Left lung (tissue), 4 donors: ENCODE measurements at regions not wholly inside any gene's neighbourhood (a gene's known extent, or its start where the extent isn't known, plus 50 kb on each side); places are given as distances from the start of the nearest gene placed in this dataset.

Experiments used
- ATAC-seq: fragments of 200-7000 bp; cut with Tn5 transposase; one replicate; pipeline ENCODE4 v1.9.1; 2020; ENCODE audit warnings: moderate library complexity
- DNase-seq, 4 donors: peaks; one replicate each; pipeline ENCODE4 v3.0.0-alpha.2; 2013 to 2020
- H3K27ac ChIP-seq, 2 donors: fragments of 200-600 bp; sonication (generic) in 1 of 2; one replicate each; pipeline versions ENCODE4 v1.5.0 to v1.8.0; 2020 to 2021
- H3K27me3 ChIP-seq, 2 donors: fragments of 200-600 bp; sonication (generic) in 1 of 2; one replicate each; pipeline versions ENCODE4 v1.5.0 to v1.8.0; 2020 to 2021
- H3K36me3 ChIP-seq, 2 donors: fragments of 200-600 bp; sonication (generic) in 1 of 2; one replicate each; pipeline versions ENCODE4 v1.5.0 to v1.8.0; 2020 to 2021
- H3K4me1 ChIP-seq, 2 donors: fragments of 200-600 bp; one replicate each; pipeline ENCODE4 v1.8.0; 2021
- H3K4me3 ChIP-seq, 2 donors: fragments of 200-600 bp; sonication (generic) in 1 of 2; one replicate each; pipeline versions ENCODE4 v1.5.0 to v1.8.0; 2020 to 2021; ENCODE audit warnings: mild to moderate bottlenecking in 1 of 2
- H3K9me3 ChIP-seq, 2 donors: fragments of 200-600 bp; sonication (generic) in 1 of 2; one replicate each; pipeline versions ENCODE4 v1.5.0 to v1.8.0; 2020 to 2021
- intact Hi-C, 2 donors: fragments of 100-400 bp; cut with DNase I; formaldehyde crosslinking; loops; one replicate each; pipeline versions ENCODE4 v1.11.2 to v1.14.2; 2022
- TF ChIP-seq, protein P1 (sequence below), 2 donors: fragments of 200-600 bp; sonication (generic) in 1 of 2; IDR thresholded peaks; one replicate each; pipeline versions ENCODE4 v1.5.0 to v1.8.0; 2021; ENCODE audit warnings: antibody characterized with exemption in 2 of 2
- donor health status: DM: no; HTN: yes; CAD: no.
- donor health status: DM: no; HTN: no; CAD: no.

DNA sequence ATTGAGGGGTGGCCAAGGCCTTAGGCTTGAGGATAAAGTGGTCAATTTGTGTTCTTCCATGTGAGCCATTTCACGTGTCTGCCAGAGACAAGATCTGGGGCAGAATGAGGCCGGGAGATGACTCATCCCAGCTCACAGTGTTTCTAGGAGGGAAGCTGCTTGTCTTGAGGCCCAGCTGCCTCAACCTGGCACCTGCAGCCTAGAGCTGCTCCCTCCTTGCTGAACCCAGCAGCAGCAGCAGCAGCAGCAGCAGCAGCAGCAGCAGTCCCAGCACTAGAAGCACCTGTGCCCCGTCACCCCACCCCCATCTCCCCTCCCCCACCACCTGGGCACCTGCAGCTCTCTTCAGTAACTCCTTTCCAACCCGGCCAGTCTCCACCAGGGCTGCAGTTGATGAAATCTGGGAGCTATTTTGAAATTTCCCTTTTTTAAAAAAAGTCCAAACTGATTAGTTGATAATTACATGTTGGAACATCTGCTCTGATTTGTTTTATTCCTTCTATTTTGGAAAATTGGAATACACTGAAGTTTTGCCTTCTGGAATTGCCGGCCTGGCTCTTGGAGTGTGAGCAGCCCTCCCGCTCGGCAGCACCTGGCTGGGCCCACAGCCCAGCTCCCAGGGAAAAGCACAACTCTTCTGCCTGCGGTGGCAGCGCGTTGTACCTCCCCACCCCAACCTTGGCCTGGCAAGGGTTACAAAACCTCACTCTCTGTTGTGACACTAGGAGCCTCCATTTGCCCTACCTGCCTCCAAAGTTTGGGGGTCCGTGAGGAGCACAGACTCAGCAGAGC, 143.5 kb downstream of the NXPE2 start:
- TF ChIP-seq, protein P1, sequence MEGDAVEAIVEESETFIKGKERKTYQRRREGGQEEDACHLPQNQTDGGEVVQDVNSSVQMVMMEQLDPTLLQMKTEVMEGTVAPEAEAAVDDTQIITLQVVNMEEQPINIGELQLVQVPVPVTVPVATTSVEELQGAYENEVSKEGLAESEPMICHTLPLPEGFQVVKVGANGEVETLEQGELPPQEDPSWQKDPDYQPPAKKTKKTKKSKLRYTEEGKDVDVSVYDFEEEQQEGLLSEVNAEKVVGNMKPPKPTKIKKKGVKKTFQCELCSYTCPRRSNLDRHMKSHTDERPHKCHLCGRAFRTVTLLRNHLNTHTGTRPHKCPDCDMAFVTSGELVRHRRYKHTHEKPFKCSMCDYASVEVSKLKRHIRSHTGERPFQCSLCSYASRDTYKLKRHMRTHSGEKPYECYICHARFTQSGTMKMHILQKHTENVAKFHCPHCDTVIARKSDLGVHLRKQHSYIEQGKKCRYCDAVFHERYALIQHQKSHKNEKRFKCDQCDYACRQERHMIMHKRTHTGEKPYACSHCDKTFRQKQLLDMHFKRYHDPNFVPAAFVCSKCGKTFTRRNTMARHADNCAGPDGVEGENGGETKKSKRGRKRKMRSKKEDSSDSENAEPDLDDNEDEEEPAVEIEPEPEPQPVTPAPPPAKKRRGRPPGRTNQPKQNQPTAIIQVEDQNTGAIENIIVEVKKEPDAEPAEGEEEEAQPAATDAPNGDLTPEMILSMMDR (IDR thresholded peaks at IDR 0.05), result no peak
- Histone ChIP-seq H3K4me1 (no peaks in the 10 kb centered on the region), H3K27ac (no peak overlapping the region), H3K36me3 (no peaks in the 10 kb centered on the region), H3K9me3 (no peaks in the 10 kb centered on the region), H3K27me3 (peaks cover 0 to 11% of the 10 kb centered on the region in 2 donors), H3K4me3 (no peak overlapping the region)
- ATAC-seq (peak; percentile 58), DNase-seq (no peak)
- intact Hi-C loops, result no loop called here

DNA sequence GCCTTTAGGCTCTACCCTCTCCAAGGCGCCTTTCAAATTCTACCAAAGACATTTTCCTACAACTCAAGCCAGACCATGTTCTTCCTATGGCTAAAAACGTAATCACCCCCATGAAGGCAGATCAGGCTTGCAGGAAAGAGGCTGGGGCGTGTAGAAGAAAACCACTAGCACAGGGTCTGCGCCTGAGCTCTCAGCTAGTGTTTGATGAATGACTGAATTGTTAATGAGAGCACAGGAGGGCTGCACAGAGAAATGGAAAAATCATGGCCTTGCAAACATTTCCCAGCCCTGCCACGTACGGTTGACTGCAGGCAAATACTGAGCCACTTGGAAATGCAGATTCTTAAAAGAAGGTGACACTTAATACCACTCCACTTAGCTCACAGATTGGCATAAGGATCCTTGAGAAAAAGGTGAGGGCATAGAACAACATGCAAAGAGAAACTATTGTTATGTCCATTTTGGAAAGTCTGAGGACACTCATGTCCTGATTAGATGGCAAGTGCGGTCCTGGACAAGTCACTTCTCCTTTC, 148.6 kb downstream of the NXPE2 start:
- H3K4me3 ChIP-seq, result no peak overlapping the region
- ATAC-seq (peak; percentile 84), DNase-seq (no peak)
- no peak overlapping the region for H3K27ac ChIP-seq
- H3K4me1 ChIP-seq, result no peaks in the 10 kb centered on the region
- TF ChIP-seq, protein P1 (IDR thresholded peaks at IDR 0.05), result no peak
- H3K27me3 ChIP-seq, result peaks cover 0 to 4% of the 10 kb centered on the region in 2 donors
- H3K9me3 ChIP-seq, result no peaks in the 10 kb centered on the region
- intact Hi-C loops, result no loop called here
- no peaks in the 10 kb centered on the region for H3K36me3 ChIP-seq

DNA sequence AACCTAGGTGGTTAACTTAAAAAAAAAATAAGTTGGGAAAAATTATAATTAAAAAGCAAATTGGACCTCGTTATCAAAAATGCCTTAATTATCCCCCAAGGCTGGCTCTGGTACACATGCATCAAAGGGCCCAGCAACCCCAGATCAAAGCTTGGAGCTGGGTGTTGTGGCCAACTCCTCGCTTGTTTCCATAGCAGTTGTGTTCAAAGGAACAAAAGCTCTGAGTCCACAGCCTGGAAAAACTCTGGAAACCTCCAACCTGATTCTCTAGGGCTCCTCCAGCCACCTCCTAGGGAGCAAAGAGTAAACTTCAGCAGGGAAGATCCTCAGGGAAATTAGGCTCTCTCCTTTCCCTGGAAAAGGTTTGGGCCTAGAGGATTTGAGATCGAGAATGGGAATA, 149.4 kb downstream of the NXPE2 start:
- Histone ChIP-seq H3K4me3 (no peak overlapping the region), H3K9me3 (no peaks in the 10 kb centered on the region), H3K4me1 (no peaks in the 10 kb centered on the region), H3K36me3 (no peaks in the 10 kb centered on the region), H3K27me3 (peaks cover 0 to 6% of the 10 kb centered on the region in 2 donors), H3K27ac (no peak overlapping the region)
- intact Hi-C loops, result no loop called here
- TF ChIP-seq, protein P1 (IDR thresholded peaks at IDR 0.05), result no peak
- ATAC-seq, result no peak
- no peak for DNase-seq

DNA sequence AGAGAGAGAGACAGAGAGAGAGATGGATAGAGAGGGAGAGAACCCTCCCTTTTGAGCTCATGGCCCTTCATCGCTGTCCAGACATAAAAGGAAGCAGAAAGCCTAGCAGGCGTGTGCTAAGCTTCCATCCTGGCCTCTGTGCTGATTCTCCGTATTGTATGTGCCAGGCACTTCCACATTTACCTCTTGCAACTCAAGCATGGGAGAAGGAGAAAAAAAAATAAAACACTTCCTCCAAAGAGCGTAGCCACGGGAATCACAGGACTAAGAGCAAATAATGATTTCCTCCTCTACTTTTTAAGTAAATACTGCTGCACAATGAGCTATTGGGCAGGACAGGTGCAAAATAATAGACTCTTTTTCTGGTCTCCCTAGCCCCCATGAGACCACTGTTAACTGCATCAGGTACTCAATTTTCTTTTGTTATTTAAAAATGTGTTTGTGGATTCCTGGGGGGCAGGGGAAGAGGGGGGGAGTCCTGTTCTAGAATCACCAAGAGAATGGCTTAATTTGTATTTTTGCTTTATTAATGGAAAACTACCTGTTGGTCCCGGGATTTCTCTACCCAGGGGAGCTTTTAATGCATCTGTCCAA, 154.3 kb downstream of the NXPE2 start:
- DNase-seq, result peak in 1 of 4 donors; percentile 51
- H3K36me3 ChIP-seq, result no peaks in the 10 kb centered on the region
- H3K4me3 ChIP-seq, result no peak overlapping the region
- no peaks in the 10 kb centered on the region for H3K9me3 ChIP-seq
- intact Hi-C loops, result no loop called here
- peaks cover 0 to 6% of the 10 kb centered on the region in 2 donors for H3K27me3 ChIP-seq
- peak; percentile 93 for ATAC-seq
- TF ChIP-seq, protein P1 (IDR thresholded peaks at IDR 0.05), result no peak
- H3K27ac ChIP-seq, result no peak overlapping the region
- no peaks in the 10 kb centered on the region for H3K4me1 ChIP-seq

DNA sequence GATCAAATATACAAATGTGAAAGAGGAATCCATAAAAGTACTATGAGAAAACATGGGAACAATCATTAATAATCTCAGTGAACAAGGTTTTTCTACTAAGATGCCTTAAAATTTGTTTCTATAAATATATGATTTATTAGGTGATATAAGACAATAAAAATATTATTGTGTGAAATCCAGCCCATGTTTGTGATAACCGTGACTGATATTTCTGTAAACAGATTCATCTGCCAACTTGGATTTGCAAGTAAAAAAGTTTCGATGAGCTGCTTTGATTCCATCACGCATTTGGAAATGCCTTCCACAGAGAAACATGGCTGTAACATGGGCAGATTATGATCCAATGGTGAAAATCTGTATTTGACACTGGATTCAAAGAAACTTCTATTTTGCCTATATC, 157.8 kb downstream of the NXPE2 start:
- H3K4me3 ChIP-seq, result no peak overlapping the region
- H3K4me1 ChIP-seq, result no peaks in the 10 kb centered on the region
- peaks cover 0 to 10% of the 10 kb centered on the region in 2 donors for H3K9me3 ChIP-seq
- ATAC-seq (no peak), DNase-seq (no peak)
- H3K27me3 ChIP-seq, result peaks cover 0 to 6% of the 10 kb centered on the region in 2 donors
- intact Hi-C loops, result no loop called here
- H3K36me3 ChIP-seq, result no peaks in the 10 kb centered on the region
- no peak overlapping the region for H3K27ac ChIP-seq
- TF ChIP-seq, protein P1 (IDR thresholded peaks at IDR 0.05), result no peak
